CD14-positive monocyte (primary cell): ENCODE measurements at regions not wholly inside any gene's neighbourhood (a gene's known extent, or its start where the extent isn't known, plus 50 kb on each side); places are given as distances from the start of the nearest gene placed in this dataset.

Source experiments
- DNase-seq, 3 donors: peaks; one replicate each; pipeline ENCODE4 v3.0.0-alpha.2; 2011 to 2022
- H2AFZ ChIP-seq: 2 replicates; pipeline ENCODE4 v1.6.0; 2012; ENCODE audit warnings: mild to moderate bottlenecking, low read depth, low read length, inconsistent platforms; ENCODE audit not compliant: insufficient read depth, poor library complexity, severe bottlenecking
- H3K27ac ChIP-seq, 2 donors: 1 replicate in 1 of 2; 2 replicates in 1 of 2; pipeline ENCODE4 v1.5.1; 2012 to 2013; ENCODE audit warnings: low read length in 2 of 2, control low read depth in 1 of 2, inconsistent platforms in 1 of 2, low read depth in 1 of 2, mild to moderate bottlenecking in 1 of 2
- H3K27me3 ChIP-seq, 2 donors: one replicate each; pipeline versions ENCODE4 v1.6.0 to v1.6.1; 2011 to 2013; ENCODE audit warnings: low read length in 2 of 2; ENCODE audit not compliant: control insufficient read depth in 2 of 2, insufficient read depth in 2 of 2
- H3K36me3 ChIP-seq, 2 donors: replicated peaks in 1 of 2; 1 replicate in 1 of 2; 2 replicates in 1 of 2; pipeline versions ENCODE4 v1.5.1 to v1.6.1; 2012 to 2013; ENCODE audit warnings: low read length in 2 of 2, control low read depth in 1 of 2, inconsistent platforms in 1 of 2, mild to moderate bottlenecking in 1 of 2; ENCODE audit not compliant: insufficient read depth in 2 of 2, control insufficient read depth in 1 of 2
- H3K4me1 ChIP-seq, 2 donors: 1 replicate in 1 of 2; 2 replicates in 1 of 2; pipeline versions ENCODE4 v1.5.1 to v1.6.1; 2012 to 2013; ENCODE audit warnings: low read length in 2 of 2, control low read depth in 1 of 2, inconsistent platforms in 1 of 2, mild to moderate bottlenecking in 1 of 2, moderate library complexity in 1 of 2; ENCODE audit not compliant: insufficient read depth in 2 of 2, control insufficient read depth in 1 of 2
- H3K4me2 ChIP-seq: replicated peaks from 2 replicates; pipeline ENCODE3; 2012; ENCODE audit warnings: low read length, moderate library complexity, mild to moderate bottlenecking; ENCODE audit not compliant: poor library complexity, severe bottlenecking; ENCODE audit errors: extremely low read depth
- H3K4me3 ChIP-seq, 3 experiments: fragments of 200-600 bp in 1 of 3; sonication (generic) in 1 of 3; replicated peaks in 1 of 3; 1 replicate in 2 of 3; 2 replicates in 1 of 3; pipeline ENCODE4 v1.5.1; 2011 to 2013; ENCODE audit warnings: low read length in 3 of 3, mild to moderate bottlenecking in 3 of 3, control low read depth in 2 of 3, low read depth in 2 of 3, inconsistent platforms in 1 of 3, moderate library complexity in 1 of 3
- H3K79me2 ChIP-seq: 2 replicates; pipeline ENCODE4 v1.6.0; 2012; ENCODE audit warnings: mild to moderate bottlenecking, control low read depth, inconsistent platforms, low read length, moderate library complexity; ENCODE audit not compliant: insufficient read depth
- H3K9ac ChIP-seq: 2 replicates; pipeline ENCODE4 v1.6.0; 2017; ENCODE audit warnings: low read length, mild to moderate bottlenecking; ENCODE audit not compliant: insufficient read depth, poor library complexity, severe bottlenecking
- H3K9me3 ChIP-seq, 2 donors: replicated peaks in 1 of 2; 1 replicate in 1 of 2; 2 replicates in 1 of 2; pipeline versions ENCODE4 v1.5.1 to v1.6.1; 2012 to 2013; ENCODE audit warnings: low read length in 2 of 2, control low read depth in 1 of 2; ENCODE audit not compliant: control insufficient read depth in 1 of 2, insufficient read depth in 1 of 2
- H4K20me1 ChIP-seq: 2 replicates; pipeline ENCODE4 v1.6.0; 2012; ENCODE audit warnings: mild to moderate bottlenecking, low read length, control low read depth, moderate library complexity; ENCODE audit not compliant: insufficient read depth
- H3K27ac Mint-ChIP-seq, 7 donors: one replicate each; pipeline ENCODE4 v1.8.0; 2020; ENCODE audit warnings: mild to moderate bottlenecking in 7 of 7, mixed read lengths in 7 of 7, moderate library complexity in 6 of 7, inconsistent platforms in 2 of 7
- H3K27me3 Mint-ChIP-seq, 3 donors: one replicate each; pipeline ENCODE4 v1.8.0; 2021 to 2022; ENCODE audit warnings: low read depth in 3 of 3, mild to moderate bottlenecking in 3 of 3, mixed read lengths in 3 of 3, moderate library complexity in 3 of 3, inconsistent platforms in 1 of 3
- H3K36me3 Mint-ChIP-seq, 2 donors: one replicate each; pipeline ENCODE4 v1.8.0; 2020; ENCODE audit warnings: mixed read lengths in 2 of 2, inconsistent platforms in 1 of 2, mild to moderate bottlenecking in 1 of 2
- H3K4me1 Mint-ChIP-seq: one replicate; pipeline ENCODE4 v1.8.0; 2020; ENCODE audit warnings: mild to moderate bottlenecking, mixed read lengths
- H3K4me3 Mint-ChIP-seq, 2 donors: one replicate each; pipeline ENCODE4 v1.8.0; 2020; ENCODE audit warnings: mild to moderate bottlenecking in 2 of 2, mixed read lengths in 2 of 2, moderate library complexity in 1 of 2
- H3K9me3 Mint-ChIP-seq, 7 donors: one replicate each; pipeline ENCODE4 v1.8.0; 2020 to 2022; ENCODE audit warnings: mixed read lengths in 7 of 7, mild to moderate bottlenecking in 6 of 7, moderate library complexity in 6 of 7, inconsistent platforms in 2 of 7
- CTCF ChIP-seq: fragments of 200-600 bp; IDR thresholded peaks from one replicate; pipeline ENCODE4 v1.8.0; 2022; ENCODE audit warnings: antibody characterized with exemption, mild to moderate bottlenecking
- WGBS: methylation state at CpG from one replicate; pipeline ENCODE4 v1.1.5; 2013; ENCODE audit warnings: missing lambda C conversion rate; ENCODE audit not compliant: insufficient coverage; 5-methylcytosine and 5-hydroxymethylcytosine counted together
- intact Hi-C, 2 donors: fragments of 100-400 bp; cut with micrococcal nuclease; formaldehyde crosslinking; loops; one replicate each; pipeline versions ENCODE4 v1.15.0 to v1.15.1; 2023

DNA sequence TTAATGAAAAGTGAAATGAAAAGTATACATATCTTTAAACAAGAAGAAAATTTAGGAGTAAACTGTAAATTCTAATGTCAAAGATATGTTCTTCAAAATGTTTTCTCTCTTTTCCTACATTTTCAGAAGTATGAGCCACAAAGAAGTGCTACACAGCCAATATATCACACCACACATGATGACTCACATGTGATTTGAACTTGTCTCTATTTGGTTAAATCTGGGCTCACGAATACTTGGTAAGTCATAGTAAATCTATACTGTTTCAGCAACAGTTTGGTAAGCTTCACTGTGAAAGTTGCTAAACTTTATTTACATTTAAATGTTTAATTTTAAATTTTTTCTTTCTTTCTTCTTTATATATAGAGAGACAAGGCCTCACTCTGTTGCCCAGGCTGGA lies 380.6 kb upstream of the IGFBP3 start:
- Histone ChIP-seq H3K9ac (no peak overlapping the region), H3K4me2 (no peak overlapping the region), H3K27ac (no peak overlapping the region), H3K4me3 (no peak overlapping the region), H3K27me3 (no peaks in the 10 kb centered on the region), H2AFZ (no peak overlapping the region), H4K20me1 (no peaks in the 10 kb centered on the region), H3K9me3 (no peaks in the 10 kb centered on the region), H3K36me3 (no peaks in the 10 kb centered on the region), H3K79me2 (no peaks in the 10 kb centered on the region), H3K4me1 (no peaks in the 10 kb centered on the region)
- no peak for TF ChIP-seq CTCF
- H3K4me1 Mint-ChIP-seq, result no peaks in the 10 kb centered on the region
- no peak overlapping the region for H3K4me3 Mint-ChIP-seq
- peaks cover 0 to 6% (median 3%) of the 10 kb centered on the region in 7 donors for H3K9me3 Mint-ChIP-seq
- WGBS, result no CpG with 5 or more reads among the region's 1 CpG
- H3K27me3 Mint-ChIP-seq, result no peaks in the 10 kb centered on the region
- intact Hi-C loops, result no loop called here
- H3K36me3 Mint-ChIP-seq, result no peaks in the 10 kb centered on the region
- no peak for DNase-seq
- no peak overlapping the region for H3K27ac Mint-ChIP-seq

- Histone ChIP-seq H3K9me3 (no peaks in the 10 kb centered on the region), H3K79me2 (no peaks in the 10 kb centered on the region), H3K27me3 (no peaks in the 10 kb centered on the region), H3K4me2 (no peak overlapping the region), H3K36me3 (no peaks in the 10 kb centered on the region), H4K20me1 (no peaks in the 10 kb centered on the region), H3K4me1 (no peaks in the 10 kb centered on the region), H3K4me3 (no peak overlapping the region), H2AFZ (no peak overlapping the region), H3K9ac (no peak overlapping the region), H3K27ac (no peak overlapping the region)
- no peaks in the 10 kb centered on the region for H3K4me1 Mint-ChIP-seq
- intact Hi-C loops, result no loop called here
- H3K4me3 Mint-ChIP-seq, result no peak overlapping the region
- H3K36me3 Mint-ChIP-seq, result no peaks in the 10 kb centered on the region
- DNase-seq, result no peak
- H3K27me3 Mint-ChIP-seq, result no peaks in the 10 kb centered on the region
- WGBS, result no CpG with 5 or more reads among the region's 2 CpGs
- H3K9me3 Mint-ChIP-seq, result peaks cover 2 to 7% (median 3%) of the 10 kb centered on the region in 7 donors
- H3K27ac Mint-ChIP-seq, result no peak overlapping the region
- no peak for TF ChIP-seq CTCF
Measured at GRCh38 chr7:46297515-46297914, 376.4 kb upstream of the IGFBP3 start.
